ENCODE measurements at regions not wholly inside any gene's neighbourhood (a gene's known extent, or its start where the extent isn't known, plus 50 kb on each side); places are given as distances from the start of the nearest gene placed in this dataset.

DNA sequence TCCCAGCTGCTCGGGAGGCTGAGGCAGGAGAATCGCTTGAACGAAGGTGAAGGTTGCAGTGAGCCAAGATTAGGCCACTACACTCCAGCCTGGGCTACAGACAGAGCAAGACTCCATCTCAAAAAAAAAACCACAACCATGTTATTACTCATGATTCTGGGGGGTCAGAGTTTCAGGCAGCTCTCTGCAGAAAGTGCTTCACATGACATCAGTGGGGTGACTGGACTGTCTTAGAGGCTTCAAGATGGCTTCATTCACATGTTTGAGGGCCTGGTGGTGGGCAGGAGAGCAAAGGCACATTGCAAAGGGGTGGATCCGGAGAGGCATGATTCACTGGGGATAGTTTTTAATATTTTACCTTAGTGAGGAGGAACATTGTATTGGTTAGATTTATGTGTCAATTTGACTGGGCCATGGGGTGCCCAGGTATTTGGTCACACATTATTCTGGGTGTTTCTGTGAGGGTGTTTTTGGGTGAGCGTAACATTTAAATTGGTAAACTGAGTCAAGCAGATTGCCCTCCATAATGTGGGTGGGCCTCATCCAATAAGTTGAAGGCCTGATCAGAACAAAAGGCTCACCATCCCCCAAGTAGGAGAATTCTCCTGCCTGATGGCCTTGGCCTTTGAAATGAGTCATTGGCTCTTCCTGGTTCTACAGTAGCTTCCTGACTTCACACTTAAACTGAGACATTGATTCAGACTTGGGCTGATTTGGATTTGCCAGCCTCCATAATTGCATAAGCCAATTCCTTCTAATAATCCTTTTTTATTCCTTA lies 109.8 kb downstream of the GOSR1 start:
- BruUV-seq (replicated peaks), result no TSS peak
- TF ChIP-seq TARDBP (IDR thresholded peaks at IDR 0.05), result no peak
- TF ChIP-seq ZNF134 (CRISPR knock-in tag; conservative IDR thresholded peaks at IDR 0.05), result peak; percentile 76

GRCh38 chr17:30584810-30585209 lies 107.6 kb downstream of the GOSR1 start:
- TF ChIP-seq CREM (IDR thresholded peaks at IDR 0.05; ENCODE audit: low read depth) (peak; percentile 42; the same call in 1 of the 2 replicates), MCM7 (IDR thresholded peaks at IDR 0.05) (no peak)
- H3K9me1 ChIP-seq (ENCODE audit: control insufficient read depth, insufficient read depth, low read length), result no peaks in the 10 kb centered on the region
- 0% methylated on average over 5 of the region's 5 CpGs for WGBS (ENCODE audit: insufficient coverage, low coverage, missing lambda C conversion rate)
- H3K4me1 ChIP-seq (replicated peaks in 1 of 2; ENCODE audit: control insufficient read depth in 2 of 2, insufficient read depth in 2 of 2, low read length in 2 of 2), result no peaks in the 10 kb centered on the region; a peak in 1 of 5 replicates
- no TSS peak for BruUV-seq (replicated peaks)
- no peaks in the 10 kb centered on the region for H3K36me3 ChIP-seq (ENCODE audit: control insufficient read depth, insufficient read depth, low read length)
- H3K4me2 ChIP-seq (ENCODE audit: insufficient read depth, low read length), result no peak overlapping the region
- ATAC-seq (peak; percentile 77), DNase-seq (ENCODE audit: extremely low read depth in 1 of 4, low spot score in 3 of 4) (peak in 1 of 4 experiments; percentile 32), FAIRE-seq (no peak)
- no peak overlapping the region for H3K4me3 ChIP-seq
- no peaks in the 10 kb centered on the region for H4K20me1 ChIP-seq (replicated peaks; ENCODE audit: control insufficient read depth, insufficient read depth, low read length)
- ChIA-PET CTCF (ENCODE audit: low intra/inter-chr PET ratio) (no interaction called here), POLR2A (interaction anchor here (1.1 kb wide), 1 partner anchor 480 kb away, joined by 3 read pairs; no protein-coding TSS in a partner anchor)
- no peaks in the 10 kb centered on the region for H3K27me3 ChIP-seq (ENCODE audit: control insufficient read depth in 2 of 2, insufficient read depth in 2 of 2, low read length in 2 of 2)
- H3K9me3 ChIP-seq (replicated peaks; ENCODE audit: control insufficient read depth, insufficient read depth, low read depth, low read length), result no peaks in the 10 kb centered on the region
- 0 out of 4 replicates have a peak overlapping the region, but pooled peaks of 1 of the 2 experiments have one; percentile 64 for H3K9ac ChIP-seq (ENCODE audit: insufficient read depth in 1 of 2, low read depth in 2 of 2, low read length in 2 of 2)
- no peaks in the 10 kb centered on the region for H3K79me2 ChIP-seq (ENCODE audit: control insufficient read depth, insufficient read depth, low read length)
- in situ Hi-C loops (cut with MboI), result no loop called here
- H3K27ac ChIP-seq (ENCODE audit: extremely low read depth, low read depth, low read length), result no peak overlapping the region
- intact Hi-C loops (cut with micrococcal nuclease), result no loop called here
- H2AFZ ChIP-seq (ENCODE audit: low read depth, low read length), result no peak overlapping the region

More for the DNA sequence above, 109.8 kb downstream of the GOSR1 start:
- Histone ChIP-seq H3K9me1 (ENCODE audit: control insufficient read depth, insufficient read depth, low read length) (no peaks in the 10 kb centered on the region), H3K36me3 (ENCODE audit: control insufficient read depth, insufficient read depth, low read length) (no peaks in the 10 kb centered on the region), H3K9ac (ENCODE audit: insufficient read depth in 1 of 2, low read depth in 2 of 2, low read length in 2 of 2) (no peak overlapping the region), H3K79me2 (ENCODE audit: control insufficient read depth, insufficient read depth, low read length) (no peaks in the 10 kb centered on the region), H3K9me3 (replicated peaks; ENCODE audit: control insufficient read depth, insufficient read depth, low read depth, low read length) (no peaks in the 10 kb centered on the region), H4K20me1 (replicated peaks; ENCODE audit: control insufficient read depth, insufficient read depth, low read length) (no peaks in the 10 kb centered on the region), H2AFZ (ENCODE audit: low read depth, low read length) (no peak overlapping the region), H3K4me1 (replicated peaks in 1 of 2; ENCODE audit: control insufficient read depth in 2 of 2, insufficient read depth in 2 of 2, low read length in 2 of 2) (no peaks in the 10 kb centered on the region; a peak in 1 of 5 replicates), H3K4me2 (ENCODE audit: insufficient read depth, low read length) (no peak overlapping the region), H3K27me3 (ENCODE audit: control insufficient read depth in 2 of 2, insufficient read depth in 2 of 2, low read length in 2 of 2) (no peaks in the 10 kb centered on the region), H3K27ac (ENCODE audit: extremely low read depth, low read depth, low read length) (no peak overlapping the region), H3K4me3 (no peak overlapping the region)
- ATAC-seq, result no peak
- ChIA-PET POLR2A (interaction anchor here (0.7 kb wide), 1 partner anchor 142 kb away, joined by 3 read pairs; no protein-coding TSS in a partner anchor), CTCF (ENCODE audit: low intra/inter-chr PET ratio) (no interaction called here)
- FAIRE-seq, result no peak
- 10% methylated on average over 5 of the region's 5 CpGs for WGBS (ENCODE audit: insufficient coverage, low coverage, missing lambda C conversion rate)
- intact Hi-C loops (cut with micrococcal nuclease), result no loop called here
- in situ Hi-C loops (cut with MboI), result no loop called here
- DNase-seq (ENCODE audit: extremely low read depth in 1 of 4, low spot score in 3 of 4), result no peak
